GM18499 (cell line): ENCODE measurements at regions not wholly inside any gene's neighbourhood (a gene's known extent, or its start where the extent isn't known, plus 50 kb on each side); places are given as distances from the start of the nearest gene placed in this dataset.

Experiments
- ATAC-seq: cut with Tn5 transposase; IDR thresholded peaks from one replicate; pipeline ENCODE4 v1.9.1; 2021; ENCODE audit warnings: moderate number of reproducible peaks; ENCODE audit not compliant: insufficient read depth, unreplicated experiment

GRCh38 chr11:81159900-81160299 lies 1573.8 kb downstream of the FAM181B start:
- ATAC-seq: no peak

- ATAC-seq: no peak
Measured at GRCh38 chr11:81135570-81135969, 1598.1 kb downstream of the FAM181B start.

- no peak for ATAC-seq
Measured at GRCh38 chr11:81129618-81130017, 1604.0 kb downstream of the FAM181B start.

GRCh38 chr11:81112718-81113117 lies 1620.9 kb downstream of the FAM181B start:
- no peak for ATAC-seq

GRCh38 chr11:81104051-81104450 lies 1629.6 kb downstream of the FAM181B start:
- no peak for ATAC-seq

- no peak for ATAC-seq
Measured at GRCh38 chr11:81098471-81098870, 1635.2 kb downstream of the FAM181B start.

- no peak for ATAC-seq
Measured at GRCh38 chr11:81092522-81092921, 1641.1 kb downstream of the FAM181B start.

- ATAC-seq: no peak
Measured at GRCh38 chr11:81089242-81089641, 1644.4 kb downstream of the FAM181B start.

GRCh38 chr11:81080476-81080875 lies 1639.6 kb upstream of the TENM4 start:
- no peak for ATAC-seq

- ATAC-seq: no peak
Measured at GRCh38 chr11:81072273-81072672, 1631.4 kb upstream of the TENM4 start.

GRCh38 chr11:81071606-81072005 lies 1630.8 kb upstream of the TENM4 start:
- no peak for ATAC-seq

- ATAC-seq: peak; percentile 73
Measured at GRCh38 chr11:81070948-81071347, 1630.1 kb upstream of the TENM4 start.

GRCh38 chr11:81059356-81059755 lies 1618.5 kb upstream of the TENM4 start:
- no peak for ATAC-seq

- no peak for ATAC-seq
Measured at GRCh38 chr11:81052344-81053158, 1611.7 kb upstream of the TENM4 start.

- no peak for ATAC-seq
Measured at GRCh38 chr11:81039916-81040524, 1599.2 kb upstream of the TENM4 start.

- no peak for ATAC-seq
Measured at GRCh38 chr11:81036168-81036870, 1595.5 kb upstream of the TENM4 start.

GRCh38 chr11:81033779-81034540 lies 1593.1 kb upstream of the TENM4 start:
- ATAC-seq: no peak

- no peak for ATAC-seq
Measured at GRCh38 chr11:81032906-81033305, 1592.1 kb upstream of the TENM4 start.

GRCh38 chr11:81030186-81030585 lies 1589.4 kb upstream of the TENM4 start:
- no peak for ATAC-seq

- ATAC-seq: no peak
Measured at GRCh38 chr11:81026032-81026431, 1585.2 kb upstream of the TENM4 start.

- ATAC-seq: no peak
Measured at GRCh38 chr11:81022057-81022456, 1581.2 kb upstream of the TENM4 start.
